Uterus (tissue), 3 donors: ENCODE measurements at regions not wholly inside any gene's neighbourhood (a gene's known extent, or its start where the extent isn't known, plus 50 kb on each side); places are given as distances from the start of the nearest gene placed in this dataset.
A peak's percentile ranks its signal among the peaks of the same experiment; 100 is the strongest.

ENCODE experiments used
- DNase-seq, 2 donors: peaks; one replicate each; pipeline ENCODE4 v3.0.0-alpha.2; 2019 to 2020
- H3K27ac ChIP-seq, 2 donors: fragments of 200-600 bp; sonication (generic); 1 replicate in 1 of 2; 2 replicates in 1 of 2; pipeline ENCODE4 v1.5.1; 2016 to 2018
- H3K27me3 ChIP-seq, 2 donors: fragments of 200-600 bp; sonication (generic); one replicate each; pipeline ENCODE4 v1.5.1; 2018 to 2019; ENCODE audit warnings: control low read depth in 1 of 2
- H3K36me3 ChIP-seq, 2 donors: fragments of 200-600 bp; sonication (generic); one replicate each; pipeline ENCODE4 v1.5.1; 2019; ENCODE audit warnings: control low read depth in 1 of 2
- H3K4me1 ChIP-seq, 2 donors: fragments of 200-600 bp; sonication (generic); one replicate each; pipeline ENCODE4 v1.5.1; 2018 to 2019; ENCODE audit warnings: control low read depth in 1 of 2
- H3K4me3 ChIP-seq, 2 donors: fragments of 200-600 bp; sonication (generic); 1 replicate in 1 of 2; 2 replicates in 1 of 2; pipeline ENCODE4 v1.5.1; 2018 to 2019; ENCODE audit warnings: mild to moderate bottlenecking in 1 of 2
- H3K9me3 ChIP-seq, 2 donors: fragments of 200-600 bp; sonication (generic); one replicate each; pipeline ENCODE4 v1.5.1; 2019; ENCODE audit warnings: control low read depth in 1 of 2
- POLR2A ChIP-seq, 2 donors: fragments of 450-650 bp; IDR thresholded peaks; one replicate each; pipeline ENCODE4 v1.6.1; 2016; ENCODE audit warnings: antibody characterized with exemption in 2 of 2, mild to moderate bottlenecking in 1 of 2, moderate library complexity in 1 of 2
- intact Hi-C: fragments of 100-400 bp; cut with DNase I; formaldehyde crosslinking; loops from one replicate; pipeline ENCODE4 v1.15.1; 2023; ENCODE audit warnings: low total_unique reads
- TF ChIP-seq, protein P1 (sequence below), 4 experiments: fragments of 200-600 bp in 2 of 4; fragments of 450-650 bp in 2 of 4; sonication (generic) in 2 of 4; IDR thresholded peaks; one replicate each; pipeline ENCODE4 v1.5.1; 2016 to 2019; ENCODE audit warnings: antibody characterized with exemption in 4 of 4, mild to moderate bottlenecking in 2 of 4, moderate library complexity in 1 of 4
- donor health status: DM: yes; HTN: yes; CAD: no.

DNA sequence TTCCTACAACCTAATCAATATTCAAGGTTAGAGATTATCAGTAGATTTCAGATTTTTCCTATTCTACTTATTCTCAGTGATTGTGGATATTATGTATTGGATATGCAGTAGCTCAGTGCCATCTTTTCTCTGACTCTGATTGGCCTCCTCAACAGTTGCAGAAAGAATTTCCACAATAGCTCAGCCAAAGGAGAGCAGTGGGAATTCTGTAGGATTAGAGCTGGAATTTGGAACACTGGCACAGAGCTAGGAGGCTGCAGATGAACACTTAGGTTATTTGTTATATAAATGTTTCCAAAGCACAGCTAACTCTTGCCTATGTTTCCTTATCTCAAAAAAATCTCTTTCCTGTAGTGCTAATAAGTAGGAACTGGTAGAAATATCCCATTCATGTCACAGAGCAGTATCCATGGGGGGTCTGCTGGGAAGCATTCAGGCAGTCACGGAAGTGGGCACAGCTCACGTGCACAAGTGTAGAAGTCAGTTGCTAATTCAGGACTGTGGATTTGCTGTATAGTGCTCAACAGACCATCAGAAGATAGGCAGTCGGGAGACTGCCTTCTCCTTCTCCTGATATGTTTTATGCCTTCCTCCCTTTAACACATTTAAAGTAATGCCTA, 116.2 kb upstream of the TMEM260 start:
- Histone ChIP-seq H3K9me3 (no peaks in the 10 kb centered on the region), H3K4me3 (no peak overlapping the region), H3K27ac (no peak overlapping the region), H3K36me3 (no peaks in the 10 kb centered on the region), H3K27me3 (no peaks in the 10 kb centered on the region), H3K4me1 (no peaks in the 10 kb centered on the region)
- intact Hi-C loops, result no loop called here
- no peak for DNase-seq
- no peak for TF ChIP-seq POLR2A (IDR thresholded peaks at IDR 0.05)
- TF ChIP-seq, protein P1, sequence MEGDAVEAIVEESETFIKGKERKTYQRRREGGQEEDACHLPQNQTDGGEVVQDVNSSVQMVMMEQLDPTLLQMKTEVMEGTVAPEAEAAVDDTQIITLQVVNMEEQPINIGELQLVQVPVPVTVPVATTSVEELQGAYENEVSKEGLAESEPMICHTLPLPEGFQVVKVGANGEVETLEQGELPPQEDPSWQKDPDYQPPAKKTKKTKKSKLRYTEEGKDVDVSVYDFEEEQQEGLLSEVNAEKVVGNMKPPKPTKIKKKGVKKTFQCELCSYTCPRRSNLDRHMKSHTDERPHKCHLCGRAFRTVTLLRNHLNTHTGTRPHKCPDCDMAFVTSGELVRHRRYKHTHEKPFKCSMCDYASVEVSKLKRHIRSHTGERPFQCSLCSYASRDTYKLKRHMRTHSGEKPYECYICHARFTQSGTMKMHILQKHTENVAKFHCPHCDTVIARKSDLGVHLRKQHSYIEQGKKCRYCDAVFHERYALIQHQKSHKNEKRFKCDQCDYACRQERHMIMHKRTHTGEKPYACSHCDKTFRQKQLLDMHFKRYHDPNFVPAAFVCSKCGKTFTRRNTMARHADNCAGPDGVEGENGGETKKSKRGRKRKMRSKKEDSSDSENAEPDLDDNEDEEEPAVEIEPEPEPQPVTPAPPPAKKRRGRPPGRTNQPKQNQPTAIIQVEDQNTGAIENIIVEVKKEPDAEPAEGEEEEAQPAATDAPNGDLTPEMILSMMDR (IDR thresholded peaks at IDR 0.05), result no peak

DNA sequence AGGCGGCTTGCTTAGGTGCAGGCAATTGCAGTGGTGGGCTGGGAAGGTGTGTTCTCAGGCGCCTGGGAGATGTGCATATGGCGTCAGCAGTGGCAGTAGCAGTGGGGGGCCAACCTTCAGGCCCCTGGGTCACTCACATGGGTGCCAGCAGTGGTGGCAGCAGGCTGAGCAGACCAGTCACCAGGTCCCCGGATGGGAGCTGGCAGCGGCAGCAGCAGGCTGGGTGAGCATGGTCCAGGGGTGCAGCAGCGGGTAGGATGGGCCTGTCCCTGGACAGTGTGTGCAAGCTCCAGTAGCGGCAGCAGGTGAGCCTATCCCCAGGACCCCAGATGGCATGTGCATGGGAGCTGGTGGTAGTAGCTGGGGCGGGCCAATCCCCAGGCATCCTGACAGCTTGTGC, 108.5 kb upstream of the TMEM260 start:
- Histone ChIP-seq H3K4me3 (no peak overlapping the region), H3K36me3 (no peaks in the 10 kb centered on the region), H3K9me3 (no peaks in the 10 kb centered on the region), H3K27me3 (no peaks in the 10 kb centered on the region), H3K4me1 (no peaks in the 10 kb centered on the region), H3K27ac (no peak overlapping the region)
- intact Hi-C loops, result loop anchor here (10.0 kb wide), 1 partner anchor 766 kb away; no protein-coding TSS in a partner anchor
- TF ChIP-seq POLR2A (IDR thresholded peaks at IDR 0.05), result no peak
- TF ChIP-seq, protein P1 (IDR thresholded peaks at IDR 0.05), result no peak
- no peak for DNase-seq

DNA sequence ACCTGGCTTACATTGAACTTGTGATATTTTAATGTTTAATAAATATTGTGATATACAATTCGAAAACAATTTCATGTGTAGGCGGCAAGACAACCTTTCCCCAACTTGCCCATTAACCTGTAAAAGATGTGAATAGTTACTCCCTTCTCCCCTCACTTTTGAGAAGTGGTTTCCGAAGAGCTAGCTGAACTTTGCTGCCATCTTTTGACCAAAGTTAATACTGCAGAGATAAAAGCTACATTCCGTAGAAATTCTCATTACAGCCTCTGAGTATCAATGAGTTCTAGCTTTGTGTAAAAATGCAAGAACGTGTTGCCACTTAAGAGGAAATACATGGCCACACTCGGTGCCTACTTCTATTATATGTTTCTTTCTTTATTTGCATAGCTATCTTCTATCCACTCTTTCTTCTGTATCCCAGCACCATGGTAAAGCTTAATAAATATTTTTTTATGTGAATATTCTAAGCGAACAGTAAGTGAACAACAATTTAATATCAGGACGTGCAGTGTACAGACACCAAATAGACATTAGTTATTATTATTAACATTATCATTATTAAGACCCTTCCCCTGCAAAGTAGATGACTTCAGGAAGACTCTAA, 105.1 kb upstream of the TMEM260 start:
- intact Hi-C loops, result loop anchor here (10.0 kb wide), 1 partner anchor 770 kb away; no protein-coding TSS in a partner anchor
- H3K27me3 ChIP-seq, result no peaks in the 10 kb centered on the region
- no peak for DNase-seq
- TF ChIP-seq, protein P1 (IDR thresholded peaks at IDR 0.05), result peak; percentile 71 to 81 (median 78)
- TF ChIP-seq POLR2A (IDR thresholded peaks at IDR 0.05), result no peak
- H3K4me1 ChIP-seq, result no peaks in the 10 kb centered on the region
- H3K36me3 ChIP-seq, result no peaks in the 10 kb centered on the region
- no peaks in the 10 kb centered on the region for H3K9me3 ChIP-seq
- H3K4me3 ChIP-seq, result no peak overlapping the region
- no peak overlapping the region for H3K27ac ChIP-seq

DNA sequence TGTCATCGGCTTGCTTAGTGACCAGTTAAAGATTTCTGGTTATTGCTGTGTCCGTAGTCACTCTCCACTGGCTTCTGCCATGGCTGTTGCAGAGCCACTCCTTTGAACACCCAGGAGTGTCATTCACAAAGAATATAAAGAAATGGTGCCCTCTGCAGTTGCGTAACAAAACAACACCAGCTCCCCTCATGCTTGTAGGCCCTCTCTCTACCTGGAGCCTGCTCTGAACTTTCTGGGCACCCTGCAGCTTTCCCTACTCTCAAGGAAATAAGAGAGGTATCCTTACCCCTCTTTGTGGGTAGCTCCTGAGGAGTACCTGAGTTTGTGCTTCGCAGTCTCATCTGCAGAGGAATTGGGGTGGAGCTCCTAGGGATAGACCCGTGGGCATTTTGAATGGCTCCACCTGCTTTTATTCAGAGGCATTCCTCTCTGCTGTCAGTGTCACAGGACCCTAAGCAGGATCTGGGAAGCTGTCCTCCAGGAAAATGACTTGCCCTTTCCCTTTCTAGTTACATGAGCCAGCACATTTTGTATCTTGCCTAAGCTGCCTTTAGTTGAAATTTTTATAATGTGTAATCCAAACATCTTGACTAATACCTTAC, 97.2 kb upstream of the TMEM260 start:
- Histone ChIP-seq H3K4me3 (no peak overlapping the region), H3K4me1 (no peaks in the 10 kb centered on the region), H3K9me3 (no peaks in the 10 kb centered on the region), H3K36me3 (no peaks in the 10 kb centered on the region), H3K27ac (no peak overlapping the region), H3K27me3 (no peaks in the 10 kb centered on the region)
- intact Hi-C loops, result no loop called here
- no peak for TF ChIP-seq POLR2A (IDR thresholded peaks at IDR 0.05)
- TF ChIP-seq, protein P1 (IDR thresholded peaks at IDR 0.05), result no peak
- DNase-seq, result no peak

DNA sequence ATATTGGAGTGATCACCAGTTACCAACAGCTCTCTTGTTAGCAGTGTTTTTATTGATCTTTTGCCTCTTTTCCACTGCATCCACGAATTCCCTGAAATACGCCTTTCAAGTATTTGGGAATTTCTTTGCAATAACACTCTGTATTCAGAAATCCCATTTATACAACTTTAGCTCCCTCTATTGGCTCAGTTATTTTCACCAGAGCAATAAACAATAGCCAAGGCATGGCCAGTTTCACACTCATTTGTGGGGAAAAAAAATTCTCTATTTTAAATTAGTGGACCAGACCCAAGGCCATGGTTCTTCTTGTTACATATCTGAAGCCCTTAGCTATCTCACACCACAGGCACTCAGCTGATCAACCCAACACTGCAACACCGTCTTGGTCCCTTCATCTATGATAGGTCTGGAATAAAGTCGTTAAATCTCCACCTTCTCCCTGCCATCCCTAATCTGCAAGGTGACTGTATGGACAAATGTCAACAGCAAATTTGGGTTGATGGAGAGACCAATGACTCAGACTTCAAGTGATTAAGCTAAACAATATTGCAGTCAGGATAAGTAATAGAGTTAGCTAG, 92.4 kb upstream of the TMEM260 start:
- intact Hi-C loops, result no loop called here
- Histone ChIP-seq H3K4me3 (no peak overlapping the region), H3K27me3 (no peaks in the 10 kb centered on the region), H3K4me1 (no peaks in the 10 kb centered on the region), H3K9me3 (no peaks in the 10 kb centered on the region), H3K27ac (no peak overlapping the region), H3K36me3 (no peaks in the 10 kb centered on the region)
- TF ChIP-seq, protein P1 (IDR thresholded peaks at IDR 0.05), result peak in 3 of 4 experiments; percentile 16 to 27 (median 24)
- no peak for TF ChIP-seq POLR2A (IDR thresholded peaks at IDR 0.05)
- DNase-seq, result no peak
